A172 (cell line): ENCODE measurements at regions not wholly inside any gene's neighbourhood (a gene's known extent, or its start where the extent isn't known, plus 50 kb on each side); places are given as distances from the start of the nearest gene placed in this dataset.
A peak's percentile ranks its signal among the peaks of the same experiment; 100 is the strongest.

Experiments
- DNase-seq: peaks from one replicate; pipeline ENCODE4 v3.0.0-alpha.2; 2015; ENCODE audit warnings: low spot score

- DNase-seq = peak; percentile 1
Observed at GRCh38 chrX:52425775-52426174, 57.0 kb downstream of the XAGE2 start.

DNA sequence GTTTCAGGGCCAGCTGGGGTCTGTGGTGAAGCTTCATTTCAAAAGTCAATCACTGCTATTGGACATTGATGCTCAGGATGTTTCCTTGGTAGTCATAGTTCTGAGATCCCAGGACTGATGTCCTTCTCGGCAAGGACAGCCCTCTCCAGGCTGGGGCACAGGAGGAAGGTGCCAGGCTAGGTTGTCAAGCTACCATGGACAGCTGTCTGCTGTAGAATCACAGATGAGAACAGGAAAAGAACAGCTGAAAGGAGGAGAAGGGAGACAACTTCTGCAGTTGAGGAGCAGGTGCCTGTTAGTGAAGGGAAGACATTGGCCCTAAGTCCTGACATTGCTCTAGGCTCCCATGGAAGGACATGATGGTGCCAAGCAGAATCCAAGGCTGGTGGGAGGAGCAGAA is 58.0 kb downstream of the XAGE2 start:
- no peak for DNase-seq

- no peak for DNase-seq
Observed at GRCh38 chrX:52437212-52437611, 58.4 kb upstream of the XAGE1A start.
